ENCODE measurements at regions not wholly inside any gene's neighbourhood (a gene's known extent, or its start where the extent isn't known, plus 50 kb on each side); places are given as distances from the start of the nearest gene placed in this dataset.

DNA sequence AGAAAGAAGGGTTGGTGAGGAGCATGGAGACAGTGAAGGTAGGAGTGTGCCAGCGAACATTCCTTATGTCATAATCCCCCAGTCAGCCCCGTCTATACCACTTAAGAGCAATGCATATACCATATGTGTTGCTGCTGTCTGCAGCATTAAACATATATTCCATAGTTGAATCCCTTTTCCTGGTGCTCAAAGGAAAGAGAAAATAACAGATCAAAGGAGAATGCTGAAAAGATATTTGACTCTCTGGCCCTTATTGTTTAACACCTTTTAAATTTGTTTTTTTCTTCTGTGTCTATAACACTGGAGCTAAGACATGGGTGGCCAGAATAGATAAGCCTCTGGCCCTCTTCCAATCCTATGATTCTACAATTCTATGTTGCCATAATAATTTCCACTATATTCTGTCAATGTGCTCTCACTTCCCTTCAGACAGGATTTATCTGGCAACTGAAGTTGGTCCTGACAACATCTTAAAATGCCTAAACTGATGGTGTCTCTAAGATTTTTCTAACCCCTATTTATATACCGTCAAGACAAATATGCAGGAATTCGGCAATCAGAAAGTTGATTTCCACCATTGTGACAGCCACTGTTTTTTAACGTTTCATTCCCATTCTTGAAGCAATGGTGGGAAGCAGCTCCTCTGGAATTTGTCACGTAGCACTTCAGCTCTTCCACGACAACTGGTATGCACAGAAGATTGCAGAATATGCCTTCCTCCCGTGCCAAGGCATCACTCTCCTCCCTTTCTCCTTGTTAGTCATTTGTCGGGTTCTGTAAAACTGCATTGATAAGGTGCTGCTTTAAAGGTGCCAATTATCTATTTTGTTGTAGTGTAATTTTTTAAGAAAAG lies 204.7 kb downstream of the BCAT1 start:
- TF ChIP-seq CTCF (IDR thresholded peaks at IDR 0.05) (no peak), POLR2A (IDR thresholded peaks at IDR 0.05) (no peak)
